Erythroblast (primary cell): ENCODE measurements at regions not wholly inside any gene's neighbourhood (a gene's known extent, or its start where the extent isn't known, plus 50 kb on each side); places are given as distances from the start of the nearest gene placed in this dataset.

ENCODE experiments used
- DNase-seq, 2 experiments: peaks; one replicate each; lab custom pipeline; 2025; lab: John Stamatoyannopoulos, UW
- GATA1 ChIP-seq: IDR thresholded peaks from 2 replicates; pipeline ENCODE4 v1.6.1; 2011; ENCODE audit warnings: low read depth, mild to moderate bottlenecking, control low read depth, low read length, moderate library complexity
- POLR2A ChIP-seq: IDR thresholded peaks from 2 replicates; pipeline ENCODE4 v1.6.1; 2011; ENCODE audit warnings: mild to moderate bottlenecking, low read length

DNA sequence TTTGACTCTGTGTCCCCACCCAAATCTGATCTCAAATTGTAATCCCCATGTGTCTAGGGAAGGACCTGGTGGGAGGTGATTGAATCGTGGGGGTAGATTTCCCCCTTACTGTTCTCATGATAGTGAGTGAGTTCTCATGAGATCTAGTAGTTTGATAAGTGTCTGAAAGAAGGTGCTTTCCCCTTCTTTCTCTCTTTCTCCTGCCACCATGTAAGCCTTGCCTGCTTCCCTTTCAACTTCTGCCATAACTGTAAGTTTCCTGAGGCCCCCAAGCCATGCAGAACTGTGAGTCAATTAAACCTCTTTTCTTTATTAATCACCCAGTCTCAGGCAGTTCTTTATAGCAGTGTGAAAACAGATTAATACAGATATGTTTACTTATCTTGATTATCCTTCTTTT, 266.5 kb upstream of the GYPC start:
- DNase-seq: no peak
- TF ChIP-seq GATA1: no peak
- TF ChIP-seq POLR2A: no peak

DNA sequence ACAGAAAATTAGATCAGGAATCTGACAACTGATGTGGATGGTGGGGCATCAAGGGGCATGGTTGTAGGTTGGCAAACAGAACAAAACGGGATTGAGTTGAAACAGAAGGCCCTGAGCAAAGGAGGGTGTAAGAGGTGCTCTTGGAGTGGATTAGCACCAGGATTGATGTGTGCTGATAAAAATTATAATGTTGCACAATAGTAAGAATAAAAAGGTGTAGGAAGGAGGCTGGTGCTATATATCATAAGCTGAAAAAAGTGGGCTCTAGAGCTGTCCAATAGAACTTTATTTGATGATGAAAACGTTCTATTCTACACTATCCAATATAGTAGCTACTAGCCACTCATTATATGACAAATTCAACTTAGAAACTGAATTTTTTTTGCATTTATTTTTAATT, 263.1 kb upstream of the GYPC start:
- DNase-seq: no peak
- TF ChIP-seq POLR2A (no peak), GATA1 (no peak)

DNA sequence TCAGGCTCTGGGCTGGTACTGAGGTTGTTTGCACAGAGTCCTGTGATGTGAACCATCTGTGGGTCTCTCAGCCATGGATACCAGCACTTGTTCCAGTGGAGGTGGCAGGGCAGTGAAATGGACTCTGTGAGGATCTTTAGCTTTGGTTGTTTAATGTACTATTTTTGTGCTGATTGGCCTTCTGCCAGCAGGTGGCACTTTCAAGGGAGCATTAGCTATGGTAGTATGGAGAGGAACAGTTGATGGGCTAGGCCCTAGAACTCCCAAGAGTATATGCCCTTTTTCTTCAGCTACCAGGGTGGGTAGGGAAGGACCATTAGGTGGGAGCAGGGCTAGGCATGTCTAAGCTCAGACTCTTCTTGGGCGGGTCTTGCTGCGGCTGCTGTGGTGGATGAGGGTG, 257.0 kb upstream of the GYPC start:
- no peak for TF ChIP-seq POLR2A
- TF ChIP-seq GATA1: no peak
- peak; percentile 24 to 32 for DNase-seq

DNA sequence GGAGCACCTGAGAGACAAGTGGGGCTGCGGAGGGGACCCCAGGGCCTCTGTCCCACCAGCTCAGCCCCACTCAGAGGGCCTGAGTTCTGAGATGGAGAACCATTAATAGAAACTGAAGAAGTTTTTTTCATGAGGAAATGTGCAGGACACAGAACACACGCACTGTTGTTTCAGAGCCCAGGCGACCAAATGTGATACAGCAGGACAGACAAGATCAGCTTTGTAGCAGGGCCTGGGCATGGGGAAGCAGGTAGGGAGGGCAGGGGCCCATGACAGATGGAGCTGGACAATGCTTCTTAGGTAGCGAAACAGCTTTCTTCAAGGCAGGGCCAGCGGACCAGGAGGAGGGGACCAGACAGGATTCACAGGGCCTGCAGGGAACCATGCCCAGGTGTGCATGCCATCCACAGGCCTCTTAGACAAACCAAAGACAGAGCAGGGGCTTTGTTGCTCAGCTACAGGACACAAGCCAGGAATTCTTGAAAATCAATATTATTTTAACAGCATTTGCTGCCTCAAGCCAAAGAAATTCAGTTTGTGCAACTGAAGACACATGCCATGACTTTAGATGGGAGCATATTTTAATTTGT, 252.8 kb upstream of the GYPC start:
- DNase-seq: no peak
- TF ChIP-seq POLR2A: no peak
- no peak for TF ChIP-seq GATA1

DNA sequence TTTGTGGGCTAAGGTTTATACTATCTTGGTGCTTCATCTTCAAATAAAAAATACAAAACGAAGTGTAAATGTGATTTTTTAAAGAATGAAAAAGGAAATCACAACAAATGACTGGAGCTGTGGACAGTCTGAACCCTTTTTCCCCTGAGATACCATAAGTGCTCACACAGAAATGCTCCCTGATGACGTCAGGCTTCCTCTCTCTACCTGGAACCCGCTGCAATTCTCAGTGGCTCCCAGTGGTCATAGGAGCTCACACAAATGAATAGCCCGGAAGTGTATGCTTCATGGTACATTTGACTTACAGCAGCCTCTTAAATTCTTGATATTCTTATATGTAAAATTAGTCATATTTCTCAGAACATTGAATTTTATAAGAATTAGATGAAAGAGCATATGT, 249.7 kb upstream of the GYPC start:
- no peak for DNase-seq
- no peak for TF ChIP-seq GATA1
- no peak for TF ChIP-seq POLR2A

DNA sequence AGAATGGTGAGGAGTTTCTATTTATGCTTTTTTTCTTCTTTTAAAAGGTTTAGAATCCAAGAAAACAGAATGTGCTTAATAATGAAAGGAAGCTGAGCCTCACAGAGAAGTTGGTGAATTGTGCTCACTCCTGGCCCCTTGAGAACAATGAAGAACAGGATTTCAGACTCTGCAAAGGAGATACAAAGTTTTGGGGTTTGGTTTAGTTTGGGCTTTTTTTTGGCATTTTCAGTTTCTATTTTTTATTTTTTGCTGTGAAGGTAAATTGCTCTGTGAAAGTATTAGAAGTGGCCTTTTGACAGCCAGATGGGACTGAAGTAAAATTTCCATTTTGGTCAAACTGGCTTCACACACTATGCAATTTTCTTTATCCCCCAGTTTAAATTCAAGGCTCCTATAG, 247.3 kb upstream of the GYPC start:
- DNase-seq: no peak
- TF ChIP-seq GATA1: no peak

DNA sequence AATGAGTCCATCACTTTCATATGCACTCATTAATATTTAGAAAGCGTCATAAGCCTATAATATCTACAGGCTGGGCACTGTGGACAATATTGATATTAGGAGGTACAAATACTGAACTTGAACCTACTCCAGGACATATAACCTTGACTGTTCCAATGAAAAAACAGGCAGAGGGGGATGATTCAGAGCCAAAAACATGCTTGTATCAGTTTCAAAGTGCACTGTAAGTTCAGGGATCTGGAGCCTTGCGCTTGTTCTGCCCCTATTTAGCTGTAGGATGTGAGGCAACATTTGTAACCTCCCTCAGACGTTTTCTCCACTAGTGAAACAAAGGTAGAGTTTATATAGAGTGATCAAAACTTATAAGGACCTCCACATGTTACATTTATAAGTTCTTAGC, 246.1 kb upstream of the GYPC start:
- DNase-seq: no peak
- no peak for TF ChIP-seq POLR2A
- no peak for TF ChIP-seq GATA1

DNA sequence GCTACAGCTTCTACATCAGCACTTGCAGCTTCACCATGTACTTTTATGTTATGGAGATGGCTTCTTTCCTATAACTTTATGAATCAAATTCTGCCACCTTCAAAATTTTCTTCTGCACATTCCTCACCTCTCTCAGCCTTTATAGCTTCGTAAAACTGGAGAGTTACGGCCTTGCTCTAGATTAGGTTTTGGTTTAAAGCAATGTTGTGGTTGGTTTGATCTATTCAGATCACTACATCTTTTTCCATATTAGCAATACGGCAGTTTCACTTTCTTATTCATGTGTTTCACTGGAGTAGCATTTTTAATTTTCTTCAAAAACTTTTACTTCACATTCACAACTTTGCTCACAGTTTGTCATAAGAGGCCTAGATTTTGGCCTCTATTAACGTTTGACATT, 242.9 kb upstream of the GYPC start:
- no peak for DNase-seq
- no peak for TF ChIP-seq GATA1
- no peak for TF ChIP-seq POLR2A

DNA sequence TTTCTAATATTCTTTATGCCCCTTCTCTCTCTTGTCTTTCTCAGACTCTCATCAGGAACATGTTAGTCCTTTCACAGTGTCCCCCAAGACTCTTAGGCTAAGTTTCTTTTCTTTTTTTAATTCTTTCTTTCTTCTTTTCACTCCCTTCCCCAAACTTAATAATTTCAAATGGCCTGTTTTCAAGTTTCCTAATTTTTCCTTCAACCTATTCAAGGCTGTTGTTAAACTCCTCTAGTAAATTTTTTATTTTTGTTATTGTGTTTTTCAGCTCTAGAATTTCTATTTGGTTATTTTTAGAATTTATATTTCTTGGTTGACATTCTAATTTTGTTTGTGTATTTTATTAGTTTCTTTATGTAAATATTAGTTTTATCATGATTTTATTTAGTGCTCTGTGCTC, 236.6 kb upstream of the GYPC start:
- TF ChIP-seq POLR2A (no peak), GATA1 (no peak)
- no peak for DNase-seq

DNA sequence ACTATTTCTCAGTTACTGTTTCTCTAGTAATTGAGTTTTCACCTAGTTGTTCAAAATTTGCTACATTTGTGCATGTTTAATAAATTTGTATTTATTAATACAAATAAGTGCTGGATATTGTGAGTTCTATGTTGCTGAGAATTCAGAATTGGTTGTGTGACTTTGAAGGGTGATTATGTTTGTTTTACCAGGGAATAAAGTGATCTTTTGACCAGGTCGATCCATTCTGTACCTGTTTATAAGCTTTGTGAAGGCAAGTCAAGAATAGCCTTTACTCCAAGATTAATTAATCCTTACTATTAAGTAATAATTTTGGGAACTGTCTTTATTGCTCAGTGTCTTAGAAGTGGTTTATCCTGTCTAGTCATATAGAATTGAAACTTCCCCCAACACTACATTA, 230.0 kb upstream of the GYPC start:
- no peak for TF ChIP-seq GATA1
- no peak for TF ChIP-seq POLR2A
- no peak for DNase-seq

DNA sequence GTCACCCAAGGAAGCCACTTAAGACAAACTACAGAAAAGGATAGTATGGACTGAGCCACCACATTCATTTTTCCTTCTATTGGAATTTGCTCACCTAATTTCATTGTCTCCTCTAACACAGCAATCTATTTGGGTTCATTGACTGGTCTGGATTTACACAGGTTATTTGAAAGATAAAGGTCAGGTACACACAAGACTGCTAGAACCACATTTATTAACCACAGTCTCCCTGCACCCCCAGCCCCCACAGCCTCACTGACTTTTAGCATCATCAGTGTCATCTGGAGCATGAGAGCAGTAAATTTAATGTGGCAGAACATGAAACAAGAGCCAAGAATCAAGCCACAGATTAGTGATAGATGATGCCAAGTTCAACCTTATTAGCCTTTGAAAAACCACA, 226.9 kb upstream of the GYPC start:
- DNase-seq: no peak
- no peak for TF ChIP-seq POLR2A
- no peak for TF ChIP-seq GATA1

DNA sequence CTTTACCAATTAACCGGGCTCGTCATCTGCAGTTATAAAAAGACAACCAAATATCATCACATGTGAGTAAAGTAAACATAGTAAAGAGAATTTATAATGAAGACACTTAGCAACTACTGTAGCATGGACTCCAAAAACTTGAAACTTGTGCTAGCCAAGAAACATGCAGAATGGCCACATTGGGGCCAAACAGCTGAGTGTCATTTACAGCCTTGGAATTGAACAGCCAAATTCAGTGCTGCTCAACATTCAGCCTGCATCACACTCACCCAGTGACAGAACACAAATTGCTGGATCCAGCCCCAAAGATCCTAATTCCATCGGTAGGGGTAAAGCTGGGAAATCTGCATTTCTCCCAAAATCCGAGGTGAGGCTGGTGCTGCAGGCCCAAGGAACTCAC, 224.8 kb upstream of the GYPC start:
- TF ChIP-seq POLR2A: no peak
- no peak for TF ChIP-seq GATA1
- DNase-seq: no peak

DNA sequence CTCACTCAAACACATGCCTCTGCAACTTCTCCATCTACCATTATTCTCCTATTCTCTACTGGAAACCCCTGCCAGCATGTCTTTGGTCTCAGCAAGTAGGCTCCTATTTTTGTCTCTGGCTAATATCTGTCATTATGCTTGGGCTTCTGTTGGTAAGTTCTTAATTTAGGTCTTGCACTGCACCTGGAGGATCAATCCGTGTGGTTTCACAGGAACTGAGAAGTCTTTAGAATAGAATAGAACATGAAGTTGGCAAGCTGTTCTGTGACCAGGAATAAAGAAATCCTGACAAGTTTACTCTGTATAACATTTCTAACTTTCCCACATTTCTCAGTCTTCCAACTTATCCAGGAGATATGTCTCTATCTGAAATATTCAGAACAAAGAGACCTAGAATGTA, 219.5 kb upstream of the GYPC start:
- no peak for DNase-seq
- no peak for TF ChIP-seq GATA1
- TF ChIP-seq POLR2A: no peak

DNA sequence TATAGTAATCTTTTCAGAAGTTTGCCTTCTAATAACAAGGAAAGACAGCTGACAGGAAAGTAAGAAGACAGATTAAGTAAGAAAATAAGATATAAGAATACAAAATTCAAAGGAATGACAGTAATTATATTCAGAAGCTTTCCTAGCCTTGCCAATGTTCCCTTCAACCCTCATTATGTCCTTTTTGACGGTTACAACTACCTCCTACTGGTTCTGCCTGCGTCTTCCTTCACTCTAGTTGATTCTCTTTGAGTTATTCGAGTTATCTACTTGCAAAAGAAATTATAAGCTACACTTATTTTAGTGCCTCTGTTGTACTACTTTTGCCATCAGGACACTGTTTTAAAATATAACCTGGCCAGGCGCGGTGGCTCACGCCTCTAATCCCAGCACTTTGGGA, 218.9 kb upstream of the GYPC start:
- TF ChIP-seq GATA1 (no peak), POLR2A (no peak)
- DNase-seq: no peak

DNA sequence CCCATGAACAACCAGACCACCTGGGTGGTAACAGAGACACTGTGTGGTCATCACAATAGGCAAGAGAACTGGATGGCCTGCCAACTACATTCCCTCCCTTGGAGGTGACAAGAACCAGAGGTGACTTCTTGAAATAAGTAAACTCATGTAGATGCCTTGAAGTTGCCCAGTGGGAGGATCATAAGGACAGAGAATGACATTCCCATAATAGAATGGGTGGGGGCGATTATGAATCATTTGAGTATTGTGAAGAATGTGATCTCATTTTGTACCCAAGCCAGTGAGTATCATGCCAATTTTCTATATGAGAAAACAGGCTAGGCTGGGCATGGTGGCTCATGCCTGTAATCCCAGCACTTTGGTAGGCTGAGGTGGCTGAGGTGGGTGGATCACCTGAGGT, 211.4 kb upstream of the GYPC start:
- TF ChIP-seq POLR2A (no peak), GATA1 (no peak)
- DNase-seq: no peak
